ENCODE measurements at regions not wholly inside any gene's neighbourhood (a gene's known extent, or its start where the extent isn't known, plus 50 kb on each side); places are given as distances from the start of the nearest gene placed in this dataset.

GRCh38 chr11:112605093-112605666 is 344.5 kb upstream of the PLET1 start:
- POLR2A ChIA-PET = no interaction called here

More at GRCh38 chr11:112605093-112605666, 344.5 kb upstream of the PLET1 start:
- intact Hi-C loops (cut with micrococcal nuclease) = no loop called here
- CTCF ChIA-PET = no interaction called here
- ATAC-seq = no peak
- H3K9ac ChIP-seq (ENCODE audit: low read length) = no peak overlapping the region
- BruUV-seq (replicated peaks) = no TSS peak
- no peaks in the 10 kb centered on the region for H3K4me1 ChIP-seq (ENCODE audit: control insufficient read depth in 1 of 2, insufficient read depth in 2 of 2, low read length in 2 of 2)
- no peak overlapping the region for H3K4me2 ChIP-seq (ENCODE audit: low read length)
- H3K27me3 ChIP-seq (ENCODE audit: insufficient read depth, low read length) = peaks cover 23% of the 10 kb centered on the region
- TF ChIP-seq ELF1 (IDR thresholded peaks at IDR 0.05; ENCODE audit: borderline replicate concordance, low read depth) = no peak
- TF ChIP-seq, protein P1, sequence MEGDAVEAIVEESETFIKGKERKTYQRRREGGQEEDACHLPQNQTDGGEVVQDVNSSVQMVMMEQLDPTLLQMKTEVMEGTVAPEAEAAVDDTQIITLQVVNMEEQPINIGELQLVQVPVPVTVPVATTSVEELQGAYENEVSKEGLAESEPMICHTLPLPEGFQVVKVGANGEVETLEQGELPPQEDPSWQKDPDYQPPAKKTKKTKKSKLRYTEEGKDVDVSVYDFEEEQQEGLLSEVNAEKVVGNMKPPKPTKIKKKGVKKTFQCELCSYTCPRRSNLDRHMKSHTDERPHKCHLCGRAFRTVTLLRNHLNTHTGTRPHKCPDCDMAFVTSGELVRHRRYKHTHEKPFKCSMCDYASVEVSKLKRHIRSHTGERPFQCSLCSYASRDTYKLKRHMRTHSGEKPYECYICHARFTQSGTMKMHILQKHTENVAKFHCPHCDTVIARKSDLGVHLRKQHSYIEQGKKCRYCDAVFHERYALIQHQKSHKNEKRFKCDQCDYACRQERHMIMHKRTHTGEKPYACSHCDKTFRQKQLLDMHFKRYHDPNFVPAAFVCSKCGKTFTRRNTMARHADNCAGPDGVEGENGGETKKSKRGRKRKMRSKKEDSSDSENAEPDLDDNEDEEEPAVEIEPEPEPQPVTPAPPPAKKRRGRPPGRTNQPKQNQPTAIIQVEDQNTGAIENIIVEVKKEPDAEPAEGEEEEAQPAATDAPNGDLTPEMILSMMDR (IDR thresholded peaks at IDR 0.05 in 2 of 3, conservative IDR thresholded peaks at IDR 0.05 in 1 of 3; ENCODE audit: borderline replicate concordance in 1 of 3, insufficient read depth in 1 of 3, low read depth in 2 of 3, low read length in 2 of 3) = no peak
- TF ChIP-seq CBX3 (IDR thresholded peaks at IDR 0.05; ENCODE audit: low read depth) = no peak
- TF ChIP-seq EZH2 (IDR thresholded peaks at IDR 0.05) = no peak
- TF ChIP-seq ZFX (IDR thresholded peaks at IDR 0.05) = no peak
- no peak for TF ChIP-seq REST (IDR thresholded peaks at IDR 0.05; ENCODE audit: low read depth)
- no peak for TF ChIP-seq ATF3 (IDR thresholded peaks at IDR 0.05)
- TF ChIP-seq, protein P2, sequence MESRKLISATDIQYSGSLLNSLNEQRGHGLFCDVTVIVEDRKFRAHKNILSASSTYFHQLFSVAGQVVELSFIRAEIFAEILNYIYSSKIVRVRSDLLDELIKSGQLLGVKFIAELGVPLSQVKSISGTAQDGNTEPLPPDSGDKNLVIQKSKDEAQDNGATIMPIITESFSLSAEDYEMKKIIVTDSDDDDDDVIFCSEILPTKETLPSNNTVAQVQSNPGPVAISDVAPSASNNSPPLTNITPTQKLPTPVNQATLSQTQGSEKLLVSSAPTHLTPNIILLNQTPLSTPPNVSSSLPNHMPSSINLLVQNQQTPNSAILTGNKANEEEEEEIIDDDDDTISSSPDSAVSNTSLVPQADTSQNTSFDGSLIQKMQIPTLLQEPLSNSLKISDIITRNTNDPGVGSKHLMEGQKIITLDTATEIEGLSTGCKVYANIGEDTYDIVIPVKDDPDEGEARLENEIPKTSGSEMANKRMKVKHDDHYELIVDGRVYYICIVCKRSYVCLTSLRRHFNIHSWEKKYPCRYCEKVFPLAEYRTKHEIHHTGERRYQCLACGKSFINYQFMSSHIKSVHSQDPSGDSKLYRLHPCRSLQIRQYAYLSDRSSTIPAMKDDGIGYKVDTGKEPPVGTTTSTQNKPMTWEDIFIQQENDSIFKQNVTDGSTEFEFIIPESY (IDR thresholded peaks at IDR 0.05; ENCODE audit: extremely low read depth, insufficient replicate concordance, low read length) = no peak
- no peak for TF ChIP-seq POLR2AphosphoS5 (IDR thresholded peaks at IDR 0.05; ENCODE audit: low read depth, low read length)
- no peak for TF ChIP-seq CEBPB (IDR thresholded peaks at IDR 0.05; ENCODE audit: low read depth)
- no peak overlapping the region for H3K27ac ChIP-seq (ENCODE audit: low read depth, low read length)
- RAD21 ChIA-PET (ENCODE audit: low non-redundant PET in 1 of 2, low total read pairs in 2 of 2, uncharacterized antibody in 2 of 2, unreplicated experiment in 2 of 2) = no interaction called here
- no peak overlapping the region for H2AFZ ChIP-seq (ENCODE audit: low read depth, low read length, poor library complexity, severe bottlenecking)
- H3K9me2 ChIP-seq (ENCODE audit: insufficient read depth) = no peaks in the 10 kb centered on the region
- H3K9me3 ChIP-seq (ENCODE audit: control insufficient read depth in 1 of 2, insufficient read depth in 1 of 2, low read depth in 1 of 2, low read length in 2 of 2) = no peaks in the 10 kb centered on the region
- H3K79me2 ChIP-seq (ENCODE audit: insufficient read depth, low read length) = no peaks in the 10 kb centered on the region
- no peaks in the 10 kb centered on the region for H4K20me1 ChIP-seq (ENCODE audit: insufficient read depth)
- DNase-seq (ENCODE audit: low read depth, low spot score) = no peak
- no peaks in the 10 kb centered on the region for H3K36me3 ChIP-seq (ENCODE audit: control insufficient read depth in 1 of 2, insufficient read depth in 2 of 2, low read length in 2 of 2)
- no peak overlapping the region for H3K4me3 ChIP-seq (replicated peaks in 1 of 2; ENCODE audit: low read depth in 1 of 2, low read length in 2 of 2)

Measured in HCT116 (cell line).